K562 (cell line): ENCODE measurements at regions not wholly inside any gene's neighbourhood (a gene's known extent, or its start where the extent isn't known, plus 50 kb on each side); places are given as distances from the start of the nearest gene placed in this dataset.

Experiments
- ATAC-seq: fragments of 200-7000 bp; cut with Tn5 transposase; 3 replicates; pipeline ENCODE4 v1.9.1; 2020; ENCODE audit warnings: moderate library complexity
- BruUV-seq: library from RNA; stranded (reverse); fragments of 400-500 nt; replicated peaks from 2 replicates; lab custom pipeline; 2021; lab: Mats Ljungman, UMichigan
- CTCF ChIA-PET: fragments of 300-600 bp; formaldehyde crosslinking; extraction: SDS; loops from one replicate; lab custom pipeline; 2021; ENCODE audit warnings: low intra/inter-chr PET ratio; lab: Yijun Ruan, JAX
- POLR2A ChIA-PET: fragments of 300-600, 350-650 bp; sonication (Branson Sonifier 250); formaldehyde crosslinking; extraction: SDS; loops from one replicate; lab custom pipeline; 2021; ENCODE audit warnings: antibody characterized with exemption, inconsistent platforms; lab: Yijun Ruan, JAX
- DNase-seq, 4 experiments: peaks; one replicate each; pipeline versions ENCODE4 v3.0.0 to v3.0.0-alpha.2; 2011 to 2018; ENCODE audit warnings: low spot score in 3 of 4, mixed read lengths in 3 of 4; ENCODE audit errors: extremely low read depth in 1 of 4
- FAIRE-seq: peaks from 2 replicates; lab custom pipeline; 2011; peaks lifted over from hg19 to GRCh38; lab: Jason Lieb, UNC
- H2AFZ ChIP-seq: 2 replicates; pipeline ENCODE4 v1.6.0; 2011; ENCODE audit warnings: low read depth, low read length, control low read depth, inconsistent platforms
- H3K27ac ChIP-seq: fragments of 200-600 bp; 3 replicates; pipeline ENCODE4 v1.8.0; 2011; ENCODE audit warnings: low read depth, mild to moderate bottlenecking, control low read depth, inconsistent platforms, low read length, moderate library complexity, mixed read lengths; ENCODE audit errors: extremely low read depth
- H3K27me3 ChIP-seq, 2 experiments: fragments of 300-600 bp in 1 of 2; 2 replicates in 1 of 2; 3 replicates in 1 of 2; pipeline versions ENCODE4 v1.6.0 to v1.8.0; 2011; ENCODE audit warnings: inconsistent platforms in 2 of 2, low read length in 2 of 2, mild to moderate bottlenecking in 1 of 2, mixed read lengths in 1 of 2, moderate library complexity in 1 of 2; ENCODE audit not compliant: control insufficient read depth in 2 of 2, insufficient read depth in 2 of 2
- H3K36me3 ChIP-seq: fragments of 300-600 bp; 3 replicates; pipeline ENCODE4 v1.8.0; 2011; ENCODE audit warnings: mild to moderate bottlenecking, low read length, inconsistent platforms; ENCODE audit not compliant: control insufficient read depth, insufficient read depth
- H3K4me1 ChIP-seq, 2 experiments: fragments of 200-600 bp in 1 of 2; replicated peaks in 1 of 2; 2 replicates in 1 of 2; 3 replicates in 1 of 2; pipeline versions ENCODE4 v1.5.1 to v1.8.0; 2011; ENCODE audit warnings: inconsistent platforms in 2 of 2, low read length in 2 of 2, mild to moderate bottlenecking in 1 of 2, mixed read lengths in 1 of 2, moderate library complexity in 1 of 2; ENCODE audit not compliant: control insufficient read depth in 2 of 2, insufficient read depth in 2 of 2
- H3K4me2 ChIP-seq: 2 replicates; pipeline ENCODE4 v1.6.1; 2011; ENCODE audit warnings: low read length, control low read depth, inconsistent platforms, mixed read lengths; ENCODE audit not compliant: insufficient read depth
- H3K4me3 ChIP-seq: fragments of 200-600 bp; sonication (generic), shearing (Covaris generic); 2 replicates; pipeline ENCODE4 v1.5.1; 2016; ENCODE audit warnings: control low read depth, inconsistent platforms
- H3K79me2 ChIP-seq: fragments of 200-600 bp; 3 replicates; pipeline ENCODE4 v1.8.0; 2011; ENCODE audit warnings: low read length, inconsistent platforms; ENCODE audit not compliant: control insufficient read depth, insufficient read depth
- H3K9ac ChIP-seq, 2 experiments: 2 replicates each; pipeline versions ENCODE4 v1.6.0 to v1.6.1; 2011; ENCODE audit warnings: low read depth in 2 of 2, low read length in 2 of 2, control low read depth in 1 of 2, inconsistent platforms in 1 of 2, mild to moderate bottlenecking in 1 of 2, mixed read lengths in 1 of 2; ENCODE audit not compliant: insufficient read depth in 1 of 2
- H3K9me1 ChIP-seq: one replicate; pipeline ENCODE4 v1.6.0; 2011; ENCODE audit warnings: inconsistent platforms, mild to moderate bottlenecking, low read length, moderate library complexity; ENCODE audit not compliant: control insufficient read depth, insufficient read depth
- H3K9me3 ChIP-seq: replicated peaks from 2 replicates; pipeline ENCODE4 v1.5.1; 2011; ENCODE audit warnings: low read depth, low read length, inconsistent platforms; ENCODE audit not compliant: control insufficient read depth, insufficient read depth
- H4K20me1 ChIP-seq: replicated peaks from 2 replicates; pipeline ENCODE4 v1.6.1; 2011; ENCODE audit warnings: low read length, inconsistent platforms, mixed read lengths; ENCODE audit not compliant: control insufficient read depth, insufficient read depth
- ARID2 ChIP-seq: fragments of 450-650 bp; IDR thresholded peaks from 2 replicates; pipeline ENCODE4 v1.6.1; 2017; ENCODE audit warnings: antibody characterized with exemption, mild to moderate bottlenecking
- BACH1 ChIP-seq: fragments of 200-800 bp; sonication (Bioruptor generic); IDR thresholded peaks from 2 replicates; pipeline ENCODE4 v1.6.1; 2016; ENCODE audit warnings: missing genetic modification characterization, missing compliant biosample characterization
- CBX2 ChIP-seq: fragments of 200-600 bp; sonication (generic); IDR thresholded peaks from one replicate; pipeline ENCODE4 v1.6.1; 2012; ENCODE audit warnings: mild to moderate bottlenecking, low read length, inconsistent platforms; ENCODE audit not compliant: insufficient read depth, poor library complexity, severe bottlenecking
- FOS ChIP-seq: IDR thresholded peaks from 3 replicates; pipeline ENCODE4 v1.6.1; 2011; ENCODE audit not compliant: insufficient read length; ENCODE audit errors: extremely low read depth
- FOXM1 ChIP-seq, 2 experiments: fragments of 450-650 bp in 1 of 2; sonication (generic) in 1 of 2; formaldehyde crosslinking in 1 of 2; IDR thresholded peaks; 2 replicates each; pipeline versions ENCODE4 v1.6.1 to v1.9.0; 2017 to 2022; ENCODE audit warnings: low read depth in 2 of 2, mild to moderate bottlenecking in 2 of 2, missing genetic modification reagents in 1 of 2, moderate library complexity in 1 of 2
- GTF2F1 ChIP-seq: IDR thresholded peaks from 2 replicates; pipeline ENCODE4 v1.6.1; 2011; ENCODE audit warnings: low read depth, low read length, improper control_type of control experiment
- HDGF ChIP-seq: fragments of 450-650 bp; IDR thresholded peaks from 2 replicates; pipeline ENCODE4 v1.6.1; 2016
- POLR2AphosphoS5 ChIP-seq: IDR thresholded peaks from 2 replicates; pipeline ENCODE4 v1.6.1; 2011; ENCODE audit warnings: mild to moderate bottlenecking, low read depth, low read length, moderate library complexity; ENCODE audit not compliant: control insufficient read depth, insufficient read depth
- PPARD ChIP-seq: fragments of 250-450 bp; sonication (Bioruptor Pico); IDR thresholded peaks from 2 replicates; pipeline ENCODE4 v1.8.0; 2022; ENCODE audit warnings: inconsistent platforms, mild to moderate bottlenecking, moderate library complexity
- PRMT5 ChIP-seq: sonication (generic); formaldehyde crosslinking; IDR thresholded peaks from 2 replicates; pipeline ENCODE4 v1.5.0; 2020; ENCODE audit warnings: missing genetic modification reagents
- SETDB1 ChIP-seq: IDR thresholded peaks from one replicate; pipeline ENCODE4 v1.6.1; 2012; ENCODE audit warnings: low read length, control low read depth, inconsistent platforms
- SMARCB1 ChIP-seq: IDR thresholded peaks from 2 replicates; pipeline ENCODE4 v1.6.1; 2011; ENCODE audit warnings: improper control_type of control experiment, low read depth; ENCODE audit not compliant: insufficient read length
- TBL1XR1 ChIP-seq, 2 experiments: IDR thresholded peaks; 2 replicates each; pipeline ENCODE4 v1.6.1; 2012; ENCODE audit warnings: improper control_type of control experiment in 2 of 2, low read length in 2 of 2, mild to moderate bottlenecking in 1 of 2
- XRCC4 ChIP-seq: IDR thresholded peaks from one replicate; pipeline ENCODE4 v1.6.1; 2011; ENCODE audit not compliant: insufficient read depth, insufficient read length; ENCODE audit errors: extremely low read depth
- ZNF133 ChIP-seq: fragments of 250-450 bp; sonication (Bioruptor Pico); IDR thresholded peaks from 2 replicates; pipeline ENCODE4 v1.4.0; 2020; ENCODE audit warnings: mild to moderate bottlenecking
- ZNF143 ChIP-seq: sonication (generic); formaldehyde crosslinking; IDR thresholded peaks from 2 replicates; pipeline ENCODE4 v1.9.0; 2022; ENCODE audit warnings: mild to moderate bottlenecking, missing genetic modification reagents
- ZNF253 ChIP-seq: fragments of 250-450 bp; sonication (Bioruptor Pico); conservative IDR thresholded peaks from 2 replicates; pipeline ENCODE4 v1.6.1; 2021; ENCODE audit warnings: mild to moderate bottlenecking
- ZNF354B ChIP-seq: fragments of 250-450 bp; sonication (Bioruptor Pico); IDR thresholded peaks from 2 replicates; pipeline ENCODE4 v1.4.0; 2020
- WGBS: fragments of 100-300 bp; shearing (Covaris generic); methylation state at CpG from one replicate; pipeline ENCODE4 v1.1.6; 2016; ENCODE audit warnings: low coverage, mixed read lengths; ENCODE audit not compliant: insufficient coverage; ENCODE audit errors: missing lambda C conversion rate; 5-methylcytosine and 5-hydroxymethylcytosine counted together
- in situ Hi-C: fragments of 300-500 bp; cut with MboI; formaldehyde crosslinking; loops from 4 replicates; pipeline ENCODE4 v1.15.0; 2018; ENCODE audit warnings: inconsistent platforms, mixed read lengths
- intact Hi-C: fragments of 100-400 bp; cut with micrococcal nuclease; formaldehyde crosslinking; loops from 2 replicates; pipeline ENCODE4 v1.14.2; 2022

DNA sequence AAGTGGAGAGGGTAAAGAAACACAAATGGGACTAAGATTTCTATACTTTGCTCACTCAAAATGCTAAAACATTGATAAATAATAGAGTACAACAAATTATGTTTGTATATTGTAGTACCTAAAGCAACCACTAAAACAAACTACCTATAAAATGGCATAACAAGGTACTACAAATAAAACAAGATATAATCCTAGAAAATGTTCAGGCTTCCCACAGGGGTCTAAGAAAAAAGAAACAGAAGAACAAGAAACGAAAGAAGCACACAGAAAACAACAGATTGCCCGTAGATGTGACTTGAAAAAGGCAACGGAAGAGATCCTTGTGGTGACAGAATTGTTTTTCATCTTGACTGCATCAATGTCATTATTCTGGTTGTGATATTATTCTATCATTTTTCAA, 63.3 kb upstream of the ADGRL4 start (continued):
- TF ChIP-seq FOS, result no peak
- TF ChIP-seq ZNF133 (CRISPR knock-in tag), result no peak
- TF ChIP-seq HDGF, result no peak

DNA sequence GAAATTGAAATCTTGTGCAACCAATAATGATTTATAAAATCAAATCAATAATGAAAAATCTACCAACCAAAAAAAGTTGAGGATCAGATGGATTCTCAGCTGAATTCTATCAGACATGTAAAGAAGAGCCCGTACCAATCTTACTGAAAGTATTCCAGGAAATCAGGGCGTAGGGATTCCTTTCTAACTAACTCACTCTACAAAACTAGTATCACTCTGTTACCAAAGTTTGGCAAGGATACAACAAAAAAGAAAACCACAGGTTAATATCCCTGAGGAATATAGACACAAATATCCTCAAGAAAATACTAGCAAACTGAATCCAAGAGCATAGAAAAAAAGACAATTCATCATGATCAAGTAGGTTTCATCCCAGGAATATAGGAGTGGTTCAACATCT, 52.8 kb upstream of the ADGRL4 start:
- Histone ChIP-seq H3K79me2 (no peaks in the 10 kb centered on the region), H3K9ac (no peak overlapping the region), H3K4me2 (no peak overlapping the region), H3K36me3 (no peaks in the 10 kb centered on the region), H2AFZ (no peak overlapping the region), H3K4me1 (no peaks in the 10 kb centered on the region), H4K20me1 (no peaks in the 10 kb centered on the region), H3K27ac (no peak overlapping the region), H3K9me1 (no peaks in the 10 kb centered on the region), H3K4me3 (no peak overlapping the region), H3K27me3 (no peaks in the 10 kb centered on the region), H3K9me3 (no peaks in the 10 kb centered on the region; the same call in 1 of the 2 replicates)
- ATAC-seq (no peak), FAIRE-seq (no peak), DNase-seq (no peak)
- TF ChIP-seq ZNF143 (CRISPR knock-in tag), result no peak
- no peak for TF ChIP-seq POLR2AphosphoS5
- no peak for TF ChIP-seq TBL1XR1 (IDR thresholded peaks at IDR 0.05; ENCODE audit: low read length in 2 of 2)
- TF ChIP-seq ZNF253 (CRISPR knock-in tag), result no peak
- no peak for TF ChIP-seq ARID2
- no peak for TF ChIP-seq XRCC4
- no peak for TF ChIP-seq PRMT5 (CRISPR knock-in tag)
- TF ChIP-seq CBX2, result no peak
- TF ChIP-seq PPARD (CRISPR knock-in tag), result no peak
- TF ChIP-seq SETDB1, result no peak
- no peak for TF ChIP-seq SMARCB1
- TF ChIP-seq ZNF354B (CRISPR knock-in tag), result no peak
- no peak for TF ChIP-seq FOXM1 (IDR thresholded peaks at IDR 0.05; ENCODE audit: low read depth)
- TF ChIP-seq FOXM1 (CRISPR knock-in tag; IDR thresholded peaks at IDR 0.05; ENCODE audit: low read depth), result no peak
- no peak for TF ChIP-seq GTF2F1
- TF ChIP-seq BACH1, result no peak
- ChIA-PET CTCF (no interaction called here), POLR2A (no interaction called here)
- intact Hi-C loops, result no loop called here
- no TSS peak for BruUV-seq
- 0% methylated on average over 2 of the region's 2 CpGs for WGBS
- in situ Hi-C loops, result no loop called here
